HEK293 (cell line): ENCODE measurements at regions not wholly inside any gene's neighbourhood (a gene's known extent, or its start where the extent isn't known, plus 50 kb on each side); places are given as distances from the start of the nearest gene placed in this dataset.

ENCODE experiments used
- CTCF ChIA-PET: fragments of 350-600 bp; formaldehyde crosslinking; extraction: SDS; loops from one replicate; lab custom pipeline; 2021; ENCODE audit warnings: antibody characterized with exemption; lab: Yijun Ruan, JAX
- POLR2A ChIA-PET: fragments of 300-600 bp; formaldehyde crosslinking; extraction: SDS; loops from one replicate; lab custom pipeline; 2020; ENCODE audit warnings: antibody characterized with exemption, inconsistent platforms; lab: Yijun Ruan, JAX
- H3K27ac ChIP-seq: fragments of 200-500 bp; sonication (Bioruptor generic); 2 replicates; pipeline ENCODE4 v1.5.1; 2014; ENCODE audit warnings: low read depth, low read length, control low read depth, inconsistent platforms; ENCODE audit errors: extremely low read depth
- H3K36me3 ChIP-seq, 2 experiments: fragments of 200-500 bp in 1 of 2; sonication (Bioruptor generic) in 1 of 2; 1 replicate in 1 of 2; 2 replicates in 1 of 2; pipeline ENCODE4 v1.5.1; 2014 to 2017; ENCODE audit warnings: inconsistent platforms in 2 of 2, low read length in 2 of 2; ENCODE audit not compliant: control insufficient read depth in 2 of 2, insufficient read depth in 1 of 2
- H3K4me1 ChIP-seq: fragments of 200-500 bp; sonication (Bioruptor generic); 2 replicates; pipeline ENCODE4 v1.5.1; 2014; ENCODE audit warnings: mild to moderate bottlenecking, low read length, inconsistent platforms; ENCODE audit not compliant: control insufficient read depth, insufficient read depth
- H3K4me3 ChIP-seq: 2 replicates; pipeline ENCODE4 v1.5.1; 2011; ENCODE audit warnings: low read depth, mild to moderate bottlenecking, control low read depth, low read length, moderate library complexity
- H3K9me3 ChIP-seq: fragments of 200-500 bp; sonication (Bioruptor generic); 2 replicates; pipeline ENCODE4 v1.5.1; 2014; ENCODE audit warnings: low read depth, low read length, inconsistent platforms; ENCODE audit not compliant: control insufficient read depth, insufficient read depth
- IKZF3 ChIP-seq: fragments of 450-650 bp; IDR thresholded peaks from 2 replicates; pipeline ENCODE4 v1.5.0; 2018; ENCODE audit warnings: missing biosample characterization, mild to moderate bottlenecking, missing genetic modification characterization, moderate library complexity
- KLF1 ChIP-seq: fragments of 450-650 bp; formaldehyde crosslinking; IDR thresholded peaks from 2 replicates; pipeline ENCODE4 v1.5.1; 2016; ENCODE audit warnings: missing biosample characterization, missing genetic modification characterization
- KLF16 ChIP-seq: fragments of 450-650 bp; formaldehyde crosslinking; IDR thresholded peaks from 2 replicates; pipeline ENCODE4 v1.5.1; 2017; ENCODE audit warnings: missing biosample characterization, missing genetic modification characterization
- OSR2 ChIP-seq: fragments of 450-650 bp; formaldehyde crosslinking; IDR thresholded peaks from 2 replicates; pipeline ENCODE4 v1.5.1; 2016; ENCODE audit warnings: missing biosample characterization, missing genetic modification characterization
- RBAK ChIP-seq: fragments of 450-650 bp; formaldehyde crosslinking; IDR thresholded peaks from 2 replicates; pipeline ENCODE4 v1.5.1; 2016; ENCODE audit warnings: missing biosample characterization, missing genetic modification characterization
- TCF7L2 ChIP-seq: IDR thresholded peaks from 2 replicates; pipeline ENCODE4 v1.6.1; 2011; ENCODE audit warnings: low read depth, mild to moderate bottlenecking, inconsistent platforms, low read length, moderate library complexity, borderline replicate concordance
- TRIM28 ChIP-seq: IDR thresholded peaks from 2 replicates; pipeline ENCODE4 v1.6.1; 2011; ENCODE audit warnings: low read length, control low read depth, borderline replicate concordance
- ZBTB20 ChIP-seq: fragments of 450-650 bp; formaldehyde crosslinking; IDR thresholded peaks from 2 replicates; pipeline ENCODE4 v1.5.1; 2016; ENCODE audit warnings: missing biosample characterization, missing genetic modification characterization
- ZFHX2 ChIP-seq: fragments of 450-650 bp; formaldehyde crosslinking; conservative IDR thresholded peaks from 2 replicates; pipeline ENCODE4 v1.5.1; 2016; ENCODE audit warnings: missing biosample characterization, missing genetic modification characterization
- ZFP3 ChIP-seq: fragments of 450-650 bp; formaldehyde crosslinking; IDR thresholded peaks from 2 replicates; pipeline ENCODE4 v1.5.1; 2016; ENCODE audit warnings: low read depth, missing biosample characterization, missing genetic modification characterization
- ZNF138 ChIP-seq: fragments of 450-650 bp; formaldehyde crosslinking; IDR thresholded peaks from 2 replicates; pipeline ENCODE4 v1.5.1; 2016; ENCODE audit warnings: missing biosample characterization, missing genetic modification characterization, borderline replicate concordance
- ZNF140 ChIP-seq: fragments of 450-650 bp; formaldehyde crosslinking; IDR thresholded peaks from 2 replicates; pipeline ENCODE4 v1.5.1; 2016; ENCODE audit warnings: missing biosample characterization, missing genetic modification characterization
- ZNF239 ChIP-seq: fragments of 450-650 bp; formaldehyde crosslinking; IDR thresholded peaks from 2 replicates; pipeline ENCODE4 v1.5.1; 2016; ENCODE audit warnings: missing biosample characterization, missing genetic modification characterization
- ZNF266 ChIP-seq: fragments of 450-650 bp; formaldehyde crosslinking; IDR thresholded peaks from 2 replicates; pipeline ENCODE4 v1.5.1; 2016; ENCODE audit warnings: missing biosample characterization, missing genetic modification characterization, low read depth
- ZNF311 ChIP-seq: fragments of 450-650 bp; formaldehyde crosslinking; IDR thresholded peaks from 2 replicates; pipeline ENCODE4 v1.5.1; 2017; ENCODE audit warnings: missing biosample characterization, missing genetic modification characterization, borderline replicate concordance
- ZNF335 ChIP-seq: fragments of 450-650 bp; formaldehyde crosslinking; conservative IDR thresholded peaks from 2 replicates; pipeline ENCODE4 v1.5.1; 2016; ENCODE audit warnings: missing biosample characterization, missing genetic modification characterization
- ZNF350 ChIP-seq: fragments of 450-650 bp; formaldehyde crosslinking; IDR thresholded peaks from 2 replicates; pipeline ENCODE4 v1.5.0; 2017; ENCODE audit warnings: missing biosample characterization, mild to moderate bottlenecking, missing genetic modification characterization
- ZNF423 ChIP-seq: fragments of 450-650 bp; formaldehyde crosslinking; IDR thresholded peaks from 2 replicates; pipeline ENCODE4 v1.5.1; 2016; ENCODE audit warnings: missing biosample characterization, missing genetic modification characterization
- ZNF501 ChIP-seq: fragments of 450-650 bp; formaldehyde crosslinking; IDR thresholded peaks from 2 replicates; pipeline ENCODE4 v1.5.1; 2016; ENCODE audit warnings: missing biosample characterization, missing genetic modification characterization
- ZNF776 ChIP-seq: fragments of 450-650 bp; formaldehyde crosslinking; IDR thresholded peaks from 2 replicates; pipeline ENCODE4 v1.5.0; 2017; ENCODE audit warnings: missing biosample characterization, missing genetic modification characterization, borderline replicate concordance
- TF ChIP-seq, protein P1 (sequence below): fragments of 450-650 bp; formaldehyde crosslinking; IDR thresholded peaks from 2 replicates; pipeline ENCODE4 v1.5.1; 2017; ENCODE audit warnings: missing biosample characterization, missing genetic modification characterization
- TF ChIP-seq, protein P2 (sequence below): fragments of 450-650 bp; formaldehyde crosslinking; IDR thresholded peaks from 2 replicates; pipeline ENCODE4 v1.5.1; 2016; ENCODE audit warnings: missing biosample characterization, missing genetic modification characterization
- TF ChIP-seq, protein P3 (sequence below): fragments of 450-650 bp; formaldehyde crosslinking; IDR thresholded peaks from 2 replicates; pipeline ENCODE4 v1.5.1; 2016; ENCODE audit warnings: missing biosample characterization, missing genetic modification characterization
- TF ChIP-seq, protein P4 (sequence below): fragments of 450-650 bp; formaldehyde crosslinking; IDR thresholded peaks from 2 replicates; pipeline ENCODE4 v1.5.1; 2016; ENCODE audit warnings: missing biosample characterization, missing genetic modification characterization, low read depth
- TF ChIP-seq, protein P5 (sequence below): fragments of 450-650 bp; formaldehyde crosslinking; IDR thresholded peaks from 2 replicates; pipeline ENCODE4 v1.5.1; 2016; ENCODE audit warnings: missing biosample characterization, missing genetic modification characterization

DNA sequence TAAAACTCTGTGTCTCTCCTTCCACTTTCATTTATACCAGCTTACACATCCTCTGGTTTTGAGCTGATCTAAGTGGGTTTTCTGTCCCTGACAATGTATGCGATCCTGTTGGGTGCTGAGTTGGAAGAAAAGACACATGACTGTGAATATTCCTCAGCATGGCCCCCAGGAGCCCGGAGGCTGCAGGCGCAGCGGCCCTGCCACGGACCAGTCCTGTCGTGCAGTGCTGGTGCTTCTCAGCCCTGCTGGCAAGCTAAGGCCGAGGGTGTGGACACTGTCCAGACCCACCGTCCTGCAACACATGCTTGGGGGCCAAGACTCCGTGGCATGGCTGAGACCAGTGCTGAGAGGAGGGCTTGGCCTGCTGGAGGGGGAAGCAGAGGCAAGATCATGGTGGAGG lies 328.9 kb upstream of the IRX2 start:
- ChIA-PET CTCF (no interaction called here), POLR2A (no interaction called here)
- Histone ChIP-seq H3K4me1 (no peaks in the 10 kb centered on the region), H3K27ac (no peak overlapping the region), H3K9me3 (no peaks in the 10 kb centered on the region; the same call in 1 of the 2 replicates), H3K36me3 (no peaks in the 10 kb centered on the region), H3K4me3 (no peak overlapping the region)
- TF ChIP-seq, protein P1, sequence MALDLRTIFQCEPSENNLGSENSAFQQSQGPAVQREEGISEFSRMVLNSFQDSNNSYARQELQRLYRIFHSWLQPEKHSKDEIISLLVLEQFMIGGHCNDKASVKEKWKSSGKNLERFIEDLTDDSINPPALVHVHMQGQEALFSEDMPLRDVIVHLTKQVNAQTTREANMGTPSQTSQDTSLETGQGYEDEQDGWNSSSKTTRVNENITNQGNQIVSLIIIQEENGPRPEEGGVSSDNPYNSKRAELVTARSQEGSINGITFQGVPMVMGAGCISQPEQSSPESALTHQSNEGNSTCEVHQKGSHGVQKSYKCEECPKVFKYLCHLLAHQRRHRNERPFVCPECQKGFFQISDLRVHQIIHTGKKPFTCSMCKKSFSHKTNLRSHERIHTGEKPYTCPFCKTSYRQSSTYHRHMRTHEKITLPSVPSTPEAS (tag by site-specific recombination) = no peak
- TF ChIP-seq ZBTB20 (tag by site-specific recombination) (no peak), RBAK (no peak), ZNF423 (no peak), OSR2 (no peak), KLF1 (tag by site-specific recombination) (no peak), ZFP3 (no peak), ZNF138 (no peak), TRIM28 (no peak), IKZF3 (tag by site-specific recombination) (no peak)
- TF ChIP-seq, protein P2, sequence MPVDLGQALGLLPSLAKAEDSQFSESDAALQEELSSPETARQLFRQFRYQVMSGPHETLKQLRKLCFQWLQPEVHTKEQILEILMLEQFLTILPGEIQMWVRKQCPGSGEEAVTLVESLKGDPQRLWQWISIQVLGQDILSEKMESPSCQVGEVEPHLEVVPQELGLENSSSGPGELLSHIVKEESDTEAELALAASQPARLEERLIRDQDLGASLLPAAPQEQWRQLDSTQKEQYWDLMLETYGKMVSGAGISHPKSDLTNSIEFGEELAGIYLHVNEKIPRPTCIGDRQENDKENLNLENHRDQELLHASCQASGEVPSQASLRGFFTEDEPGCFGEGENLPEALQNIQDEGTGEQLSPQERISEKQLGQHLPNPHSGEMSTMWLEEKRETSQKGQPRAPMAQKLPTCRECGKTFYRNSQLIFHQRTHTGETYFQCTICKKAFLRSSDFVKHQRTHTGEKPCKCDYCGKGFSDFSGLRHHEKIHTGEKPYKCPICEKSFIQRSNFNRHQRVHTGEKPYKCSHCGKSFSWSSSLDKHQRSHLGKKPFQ (tag by site-specific recombination) = no peak
- TF ChIP-seq, protein P3, sequence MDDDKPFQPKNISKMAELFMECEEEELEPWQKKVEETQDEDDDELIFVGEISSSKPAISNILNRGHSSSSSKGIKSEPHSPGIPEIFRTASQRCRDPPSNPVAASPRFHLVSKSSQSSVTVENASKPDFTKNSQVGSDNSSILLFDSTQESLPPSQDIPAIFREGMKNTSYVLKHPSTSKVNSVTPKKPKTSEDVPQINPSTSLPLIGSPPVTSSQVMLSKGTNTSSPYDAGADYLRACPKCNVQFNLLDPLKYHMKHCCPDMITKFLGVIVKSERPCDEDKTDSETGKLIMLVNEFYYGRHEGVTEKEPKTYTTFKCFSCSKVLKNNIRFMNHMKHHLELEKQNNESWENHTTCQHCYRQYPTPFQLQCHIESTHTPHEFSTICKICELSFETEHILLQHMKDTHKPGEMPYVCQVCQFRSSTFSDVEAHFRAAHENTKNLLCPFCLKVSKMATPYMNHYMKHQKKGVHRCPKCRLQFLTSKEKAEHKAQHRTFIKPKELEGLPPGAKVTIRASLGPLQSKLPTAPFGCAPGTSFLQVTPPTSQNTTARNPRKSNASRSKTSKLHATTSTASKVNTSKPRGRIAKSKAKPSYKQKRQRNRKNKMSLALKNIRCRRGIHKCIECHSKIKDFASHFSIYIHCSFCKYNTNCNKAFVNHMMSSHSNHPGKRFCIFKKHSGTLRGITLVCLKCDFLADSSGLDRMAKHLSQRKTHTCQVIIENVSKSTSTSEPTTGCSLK (tag by site-specific recombination) = no peak
- TF ChIP-seq, protein P4, sequence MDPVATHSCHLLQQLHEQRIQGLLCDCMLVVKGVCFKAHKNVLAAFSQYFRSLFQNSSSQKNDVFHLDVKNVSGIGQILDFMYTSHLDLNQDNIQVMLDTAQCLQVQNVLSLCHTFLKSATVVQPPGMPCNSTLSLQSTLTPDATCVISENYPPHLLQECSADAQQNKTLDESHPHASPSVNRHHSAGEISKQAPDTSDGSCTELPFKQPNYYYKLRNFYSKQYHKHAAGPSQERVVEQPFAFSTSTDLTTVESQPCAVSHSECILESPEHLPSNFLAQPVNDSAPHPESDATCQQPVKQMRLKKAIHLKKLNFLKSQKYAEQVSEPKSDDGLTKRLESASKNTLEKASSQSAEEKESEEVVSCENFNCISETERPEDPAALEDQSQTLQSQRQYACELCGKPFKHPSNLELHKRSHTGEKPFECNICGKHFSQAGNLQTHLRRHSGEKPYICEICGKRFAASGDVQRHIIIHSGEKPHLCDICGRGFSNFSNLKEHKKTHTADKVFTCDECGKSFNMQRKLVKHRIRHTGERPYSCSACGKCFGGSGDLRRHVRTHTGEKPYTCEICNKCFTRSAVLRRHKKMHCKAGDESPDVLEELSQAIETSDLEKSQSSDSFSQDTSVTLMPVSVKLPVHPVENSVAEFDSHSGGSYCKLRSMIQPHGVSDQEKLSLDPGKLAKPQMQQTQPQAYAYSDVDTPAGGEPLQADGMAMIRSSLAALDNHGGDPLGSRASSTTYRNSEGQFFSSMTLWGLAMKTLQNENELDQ (tag by site-specific recombination) = no peak

DNA sequence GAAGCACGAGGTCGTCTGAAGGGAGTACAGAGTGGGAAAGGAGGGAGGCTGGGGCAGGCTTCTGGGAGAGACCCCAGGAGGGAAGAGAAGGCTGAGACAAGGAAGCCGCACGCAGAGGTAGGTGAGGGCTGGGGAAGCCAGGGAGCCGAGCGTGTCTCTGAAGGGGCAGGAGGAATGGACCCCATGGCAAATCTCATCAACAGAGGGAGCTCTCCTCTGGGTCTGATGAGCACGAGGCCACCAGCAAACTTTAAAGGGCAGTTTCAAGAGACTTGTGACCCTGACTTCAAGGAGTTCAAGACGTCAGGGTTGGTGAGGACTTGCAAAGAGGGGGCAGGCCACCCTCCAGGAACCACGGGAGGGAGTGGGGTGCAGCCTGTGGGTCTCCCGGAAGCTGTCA lies 326.2 kb upstream of the IRX2 start:
- Histone ChIP-seq H3K4me1 (no peaks in the 10 kb centered on the region), H3K36me3 (no peaks in the 10 kb centered on the region), H3K4me3 (no peak overlapping the region), H3K9me3 (no peaks in the 10 kb centered on the region; the same call in 1 of the 2 replicates), H3K27ac (no peak overlapping the region)
- CTCF ChIA-PET = no interaction called here
- POLR2A ChIA-PET = no interaction called here
- TF ChIP-seq ZNF140 (tag by site-specific recombination) (no peak), ZNF350 (tag by site-specific recombination) (no peak), ZNF501 (no peak), ZNF266 (no peak), TCF7L2 (no peak), ZNF335 (no peak), ZFHX2 (tag by site-specific recombination) (no peak), ZNF311 (tag by site-specific recombination) (no peak), ZNF239 (no peak), KLF16 (no peak), ZNF776 (tag by site-specific recombination) (no peak)
- TF ChIP-seq, protein P5, sequence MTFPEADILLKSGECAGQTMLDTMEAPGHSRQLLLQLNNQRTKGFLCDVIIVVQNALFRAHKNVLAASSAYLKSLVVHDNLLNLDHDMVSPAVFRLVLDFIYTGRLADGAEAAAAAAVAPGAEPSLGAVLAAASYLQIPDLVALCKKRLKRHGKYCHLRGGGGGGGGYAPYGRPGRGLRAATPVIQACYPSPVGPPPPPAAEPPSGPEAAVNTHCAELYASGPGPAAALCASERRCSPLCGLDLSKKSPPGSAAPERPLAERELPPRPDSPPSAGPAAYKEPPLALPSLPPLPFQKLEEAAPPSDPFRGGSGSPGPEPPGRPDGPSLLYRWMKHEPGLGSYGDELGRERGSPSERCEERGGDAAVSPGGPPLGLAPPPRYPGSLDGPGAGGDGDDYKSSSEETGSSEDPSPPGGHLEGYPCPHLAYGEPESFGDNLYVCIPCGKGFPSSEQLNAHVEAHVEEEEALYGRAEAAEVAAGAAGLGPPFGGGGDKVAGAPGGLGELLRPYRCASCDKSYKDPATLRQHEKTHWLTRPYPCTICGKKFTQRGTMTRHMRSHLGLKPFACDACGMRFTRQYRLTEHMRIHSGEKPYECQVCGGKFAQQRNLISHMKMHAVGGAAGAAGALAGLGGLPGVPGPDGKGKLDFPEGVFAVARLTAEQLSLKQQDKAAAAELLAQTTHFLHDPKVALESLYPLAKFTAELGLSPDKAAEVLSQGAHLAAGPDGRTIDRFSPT (tag by site-specific recombination) = no peak
- TF ChIP-seq, protein P1 (tag by site-specific recombination) = no peak
